Activated naive CD4-positive, alpha-beta T cell treated with Interleukin-2 at 50 U/mL for 16 hours (primary cell): ENCODE measurements at regions not wholly inside any gene's neighbourhood (a gene's known extent, or its start where the extent isn't known, plus 50 kb on each side); places are given as distances from the start of the nearest gene placed in this dataset.
"Not testable (repeated sequence)": the region's sequence is repeated elsewhere in the genome, so short reads cannot be mapped to it uniquely, and the experiment has no call there.

Experiments used
- DNase-seq: peaks from one replicate; pipeline ENCODE4 v3.0.0-alpha.2; 2020

DNA sequence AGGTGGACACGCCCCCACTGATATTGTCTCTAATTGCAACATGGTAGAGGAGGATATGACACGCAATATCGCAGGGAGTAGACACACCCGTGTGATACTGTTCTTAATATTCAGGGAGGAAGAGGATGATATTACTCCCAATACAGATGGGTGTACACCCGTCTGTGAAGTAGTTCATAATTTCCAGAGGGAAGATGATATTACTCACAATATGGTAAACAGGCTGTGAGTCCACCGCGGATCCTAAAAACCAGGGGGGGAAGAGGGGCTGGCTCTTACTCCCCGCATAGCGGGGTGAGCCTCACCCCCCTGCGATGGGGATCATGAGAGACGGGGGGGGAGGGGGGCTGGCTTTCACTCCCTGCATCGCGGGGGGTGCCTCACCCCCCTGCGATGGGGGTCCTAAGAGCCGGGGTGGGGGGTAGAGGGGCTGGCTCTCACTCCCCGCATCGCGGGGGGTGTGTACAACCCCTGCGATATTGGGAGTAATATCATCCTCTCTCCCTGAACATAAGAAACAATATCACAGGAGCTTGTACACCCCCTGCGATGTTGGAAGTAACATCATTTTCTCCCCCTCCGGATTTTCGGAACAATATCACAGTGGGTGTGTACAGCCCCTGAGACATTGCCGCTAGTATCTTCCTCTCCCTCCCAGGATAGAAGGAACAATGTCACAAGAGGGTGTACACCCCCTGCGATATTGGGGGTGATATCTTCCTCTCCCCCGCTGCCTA, 52.2 kb upstream of the FRG2C start:
- DNase-seq: not testable (repeated sequence)
